Lower leg skin (tissue), 4 donors: ENCODE measurements at regions not wholly inside any gene's neighbourhood (a gene's known extent, or its start where the extent isn't known, plus 50 kb on each side); places are given as distances from the start of the nearest gene placed in this dataset.

ENCODE experiments used
- DNase-seq, 2 donors: peaks; one replicate each; pipeline ENCODE4 v3.0.0-alpha.2; 2019; ENCODE audit warnings: low spot score in 2 of 2
- H3K4me3 ChIP-seq: fragments of 200-600 bp; sonication (generic); 2 replicates; pipeline ENCODE4 v1.5.1; 2017; ENCODE audit warnings: mild to moderate bottlenecking, low read depth; ENCODE audit not compliant: poor library complexity, severe bottlenecking
- POLR2A ChIP-seq, 2 donors: fragments of 450-650 bp; IDR thresholded peaks; one replicate each; pipeline ENCODE4 v1.6.1; 2016 to 2017; ENCODE audit warnings: antibody characterized with exemption in 2 of 2, mild to moderate bottlenecking in 1 of 2, moderate library complexity in 1 of 2
- WGBS, 2 donors: methylation state at CpG; one replicate each; pipeline ENCODE4 v1.1.5; 2018; 5-methylcytosine and 5-hydroxymethylcytosine counted together
- intact Hi-C: fragments of 100-400 bp; cut with DNase I; formaldehyde crosslinking; loops from one replicate; pipeline ENCODE4 v1.15.0; 2023; ENCODE audit warnings: low total_unique reads
- TF ChIP-seq, protein P1 (sequence below), 3 donors: fragments of 450-650 bp; IDR thresholded peaks; one replicate each; pipeline ENCODE4 v1.5.1; 2016; ENCODE audit warnings: antibody characterized with exemption in 3 of 3, mild to moderate bottlenecking in 3 of 3, moderate library complexity in 2 of 3

DNA sequence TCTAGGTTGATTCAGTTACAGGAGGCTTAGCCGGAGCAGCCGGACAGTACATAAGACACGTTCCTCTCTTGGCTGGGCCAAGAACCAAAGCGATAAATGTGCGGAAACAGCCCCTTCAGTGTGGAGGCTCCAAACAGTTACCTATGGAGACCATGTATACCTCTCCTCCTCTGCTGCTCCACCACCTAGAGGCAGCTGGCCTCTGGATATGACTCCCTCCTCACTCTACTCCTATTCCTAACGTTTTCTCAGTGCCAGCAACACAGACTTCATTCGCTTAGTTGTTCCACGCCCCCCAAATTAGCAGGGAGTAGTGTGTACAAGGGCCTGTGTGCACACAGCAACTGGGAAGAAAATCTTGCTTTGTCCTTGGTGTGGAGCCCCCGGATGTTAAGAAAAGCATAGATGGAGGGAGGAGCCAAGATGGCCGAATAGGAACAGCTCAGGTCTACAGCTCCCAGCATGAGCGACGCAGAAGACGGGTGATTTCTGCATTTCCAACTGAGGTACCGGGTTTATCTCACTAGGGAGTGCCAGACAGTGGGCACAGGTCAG lies 362.3 kb upstream of the KIRREL3 start:
- WGBS, 2 donors, result 88 to 91% methylated on average over 14 of the region's 14 CpGs
- TF ChIP-seq, protein P1, sequence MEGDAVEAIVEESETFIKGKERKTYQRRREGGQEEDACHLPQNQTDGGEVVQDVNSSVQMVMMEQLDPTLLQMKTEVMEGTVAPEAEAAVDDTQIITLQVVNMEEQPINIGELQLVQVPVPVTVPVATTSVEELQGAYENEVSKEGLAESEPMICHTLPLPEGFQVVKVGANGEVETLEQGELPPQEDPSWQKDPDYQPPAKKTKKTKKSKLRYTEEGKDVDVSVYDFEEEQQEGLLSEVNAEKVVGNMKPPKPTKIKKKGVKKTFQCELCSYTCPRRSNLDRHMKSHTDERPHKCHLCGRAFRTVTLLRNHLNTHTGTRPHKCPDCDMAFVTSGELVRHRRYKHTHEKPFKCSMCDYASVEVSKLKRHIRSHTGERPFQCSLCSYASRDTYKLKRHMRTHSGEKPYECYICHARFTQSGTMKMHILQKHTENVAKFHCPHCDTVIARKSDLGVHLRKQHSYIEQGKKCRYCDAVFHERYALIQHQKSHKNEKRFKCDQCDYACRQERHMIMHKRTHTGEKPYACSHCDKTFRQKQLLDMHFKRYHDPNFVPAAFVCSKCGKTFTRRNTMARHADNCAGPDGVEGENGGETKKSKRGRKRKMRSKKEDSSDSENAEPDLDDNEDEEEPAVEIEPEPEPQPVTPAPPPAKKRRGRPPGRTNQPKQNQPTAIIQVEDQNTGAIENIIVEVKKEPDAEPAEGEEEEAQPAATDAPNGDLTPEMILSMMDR (IDR thresholded peaks at IDR 0.05), result no peak
- no peak for TF ChIP-seq POLR2A (IDR thresholded peaks at IDR 0.05)
- DNase-seq, result no peak
- intact Hi-C loops, result no loop called here
- no peak overlapping the region for H3K4me3 ChIP-seq

DNA sequence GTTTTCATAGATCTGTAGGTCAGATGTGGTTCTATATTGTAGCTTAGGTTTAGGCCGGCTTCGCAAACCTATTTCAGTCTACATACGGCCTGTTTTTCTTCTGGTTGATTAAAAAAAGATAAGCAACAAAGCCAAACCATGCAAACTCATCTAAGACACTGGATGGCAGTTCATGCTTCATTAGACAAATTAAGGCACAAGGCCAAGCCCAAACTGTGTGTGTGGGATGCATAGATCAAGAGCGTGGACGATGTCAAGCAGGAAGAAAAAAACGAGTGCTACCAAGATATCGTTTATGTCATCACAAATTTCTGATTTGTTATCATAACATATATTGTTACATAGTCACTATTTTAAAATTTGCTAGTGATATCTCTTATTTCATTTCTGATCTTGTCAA lies 357.6 kb upstream of the KIRREL3 start:
- intact Hi-C loops, result no loop called here
- 84 to 85% methylated on average over 7 of the region's 7 CpGs for WGBS, 2 donors

DNA sequence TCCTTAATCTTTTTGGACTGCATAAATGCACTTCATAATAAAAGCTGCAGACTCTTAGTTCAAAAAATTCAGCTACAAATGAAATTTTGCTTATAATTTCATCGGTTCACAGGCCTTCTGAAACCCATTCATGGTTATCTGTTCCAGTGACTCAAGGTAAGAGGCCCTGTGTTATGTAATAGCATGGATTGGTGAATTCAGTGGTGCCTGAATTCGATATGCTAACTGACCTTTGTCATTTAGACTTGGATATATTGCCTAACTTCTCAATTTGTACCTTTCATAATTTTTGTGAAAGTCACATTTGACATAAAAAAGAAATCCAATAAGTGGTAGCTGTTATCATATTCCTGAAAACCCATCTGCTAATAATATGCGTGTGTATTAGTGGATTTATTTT lies 349.9 kb upstream of the KIRREL3 start:
- H3K4me3 ChIP-seq, result no peak overlapping the region
- no peak for DNase-seq
- intact Hi-C loops, result no loop called here
- 89 to 91% methylated on average over 3 of the region's 3 CpGs for WGBS, 2 donors
- TF ChIP-seq, protein P1 (IDR thresholded peaks at IDR 0.05), result no peak
- no peak for TF ChIP-seq POLR2A (IDR thresholded peaks at IDR 0.05)

More for the DNA sequence above, 357.6 kb upstream of the KIRREL3 start:
- DNase-seq, result no peak
- H3K4me3 ChIP-seq, result no peak overlapping the region
- TF ChIP-seq POLR2A (IDR thresholded peaks at IDR 0.05), result no peak
- TF ChIP-seq, protein P1 (IDR thresholded peaks at IDR 0.05), result no peak

- WGBS, 2 donors, result 29 to 32% methylated on average over 12 of the region's 12 CpGs
- H3K4me3 ChIP-seq, result no peak overlapping the region
- no peak for DNase-seq
- intact Hi-C loops, result no loop called here
- no peak for TF ChIP-seq POLR2A (IDR thresholded peaks at IDR 0.05)
- TF ChIP-seq, protein P1 (IDR thresholded peaks at IDR 0.05), result no peak
These were observed 345.4 kb upstream of the KIRREL3 start for GRCh38 chr11:127345819-127346459.

DNA sequence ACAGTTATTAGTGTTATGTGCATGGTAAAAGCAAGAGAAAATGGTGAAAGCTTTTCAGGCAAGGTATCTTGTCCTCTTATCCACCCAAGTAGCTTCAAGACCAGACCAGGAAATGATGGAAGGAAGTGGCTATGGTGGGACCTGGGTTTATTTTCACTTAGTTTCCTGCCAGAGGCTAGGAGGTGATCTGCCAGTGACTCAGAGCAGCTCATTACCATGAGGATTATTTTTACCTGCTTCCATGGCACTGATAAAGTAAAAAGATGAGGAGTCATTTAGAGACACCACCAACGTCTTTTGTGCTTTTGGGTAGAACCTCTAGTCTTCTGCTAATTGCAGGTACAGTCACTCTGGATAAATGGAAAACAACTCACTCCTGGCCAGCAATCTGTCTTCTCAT lies 339.9 kb upstream of the KIRREL3 start:
- intact Hi-C loops, result no loop called here

More for the DNA sequence above, 339.9 kb upstream of the KIRREL3 start:
- no peak for DNase-seq
- WGBS, 2 donors, result 39 to 53% methylated on average over 1 of the region's 1 CpG
- no peak overlapping the region for H3K4me3 ChIP-seq
- no peak for TF ChIP-seq POLR2A (IDR thresholded peaks at IDR 0.05)
- TF ChIP-seq, protein P1 (IDR thresholded peaks at IDR 0.05), result no peak
